ENCODE measurements at regions not wholly inside any gene's neighbourhood (a gene's known extent, or its start where the extent isn't known, plus 50 kb on each side); places are given as distances from the start of the nearest gene placed in this dataset.
"Not testable (repeated sequence)": the region's sequence is repeated elsewhere in the genome, so short reads cannot be mapped to it uniquely, and the experiment has no call there.

GRCh38 chr13:39920613-39921012 lies 265.2 kb downstream of the COG6 start:
- Histone ChIP-seq H3K9ac (ENCODE audit: low read depth, low read length) (no peak overlapping the region), H3K36me3 (ENCODE audit: insufficient read depth, low read length) (no peaks in the 10 kb centered on the region), H3K9me3 (ENCODE audit: control insufficient read depth, insufficient read depth, low read length) (no peaks in the 10 kb centered on the region), H3K4me1 (ENCODE audit: insufficient read depth, low read length) (no peaks in the 10 kb centered on the region)

DNA sequence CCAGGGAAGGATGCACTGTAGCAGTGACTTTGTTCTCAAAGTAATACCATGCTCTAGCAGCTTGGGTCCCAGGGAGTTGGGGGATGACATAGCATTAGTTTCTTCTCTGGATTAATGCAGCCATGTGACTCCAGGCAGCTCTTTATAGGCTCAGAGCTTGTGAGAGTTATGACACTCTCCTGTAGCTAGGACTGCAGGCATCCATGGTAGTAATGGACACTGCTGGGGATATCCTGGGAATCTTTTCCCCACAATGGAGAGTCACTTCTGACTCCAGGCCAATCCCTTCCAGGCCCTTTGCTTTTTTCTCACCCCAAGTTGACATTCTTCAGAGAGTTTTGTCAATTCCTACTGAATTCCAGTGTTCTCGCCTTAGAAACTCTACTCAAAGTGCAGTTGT lies 270.9 kb downstream of the COG6 start:
- no peaks in the 10 kb centered on the region for H3K9me3 ChIP-seq (ENCODE audit: control insufficient read depth, insufficient read depth, low read length)
- H3K9ac ChIP-seq (ENCODE audit: low read depth, low read length): no peak overlapping the region
- H3K4me1 ChIP-seq (ENCODE audit: insufficient read depth, low read length): no peaks in the 10 kb centered on the region

DNA sequence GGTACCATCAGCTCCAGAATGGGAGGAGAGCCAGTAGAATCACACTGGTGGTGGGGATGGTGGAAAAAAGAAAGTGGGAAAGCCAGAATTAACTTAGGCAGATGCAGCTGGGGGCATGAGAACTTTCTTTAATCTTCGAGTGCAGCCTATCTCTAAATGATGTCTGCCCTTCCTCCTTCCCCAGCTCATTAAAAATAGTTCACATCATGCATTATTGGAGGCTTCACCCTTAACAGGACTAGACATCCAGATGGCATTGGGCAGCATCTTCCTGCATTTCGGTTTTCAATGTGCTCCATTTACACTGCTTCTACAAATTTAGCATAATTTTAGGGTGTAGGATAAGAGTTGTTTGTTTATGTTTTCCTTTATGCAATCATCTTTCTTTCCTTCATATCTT lies 272.8 kb downstream of the COG6 start:
- Histone ChIP-seq H3K9me3 (ENCODE audit: control insufficient read depth, insufficient read depth, low read length) (no peaks in the 10 kb centered on the region), H3K4me1 (ENCODE audit: insufficient read depth, low read length) (no peaks in the 10 kb centered on the region), H3K36me3 (ENCODE audit: insufficient read depth, low read length) (no peaks in the 10 kb centered on the region), H3K9ac (ENCODE audit: low read depth, low read length) (no peak overlapping the region)

More for the DNA sequence above, 270.9 kb downstream of the COG6 start:
- H3K36me3 ChIP-seq (ENCODE audit: insufficient read depth, low read length): no peaks in the 10 kb centered on the region

DNA sequence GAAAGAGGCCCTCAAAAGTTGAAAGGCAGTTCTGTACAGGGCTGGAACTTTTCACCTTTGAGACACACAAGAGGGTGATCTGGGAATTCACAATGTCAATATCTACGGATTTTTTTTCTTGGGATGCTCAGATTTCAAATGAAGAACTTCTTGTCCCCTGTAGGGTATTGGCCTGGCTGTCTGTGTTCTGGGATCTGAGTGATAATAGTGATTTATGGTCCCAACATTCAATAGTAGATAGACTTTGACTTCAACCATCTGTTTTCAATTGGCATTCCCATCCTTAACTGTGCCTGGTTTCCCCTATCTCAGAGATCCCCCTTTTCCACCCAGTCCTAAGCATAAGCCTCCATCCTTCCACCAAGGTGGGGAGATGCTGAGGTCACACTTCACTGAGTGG lies 274.1 kb downstream of the COG6 start:
- H3K36me3 ChIP-seq (ENCODE audit: insufficient read depth, low read length): no peaks in the 10 kb centered on the region
- no peaks in the 10 kb centered on the region for H3K9me3 ChIP-seq (ENCODE audit: control insufficient read depth, insufficient read depth, low read length)
- H3K9ac ChIP-seq (ENCODE audit: low read depth, low read length): no peak overlapping the region

DNA sequence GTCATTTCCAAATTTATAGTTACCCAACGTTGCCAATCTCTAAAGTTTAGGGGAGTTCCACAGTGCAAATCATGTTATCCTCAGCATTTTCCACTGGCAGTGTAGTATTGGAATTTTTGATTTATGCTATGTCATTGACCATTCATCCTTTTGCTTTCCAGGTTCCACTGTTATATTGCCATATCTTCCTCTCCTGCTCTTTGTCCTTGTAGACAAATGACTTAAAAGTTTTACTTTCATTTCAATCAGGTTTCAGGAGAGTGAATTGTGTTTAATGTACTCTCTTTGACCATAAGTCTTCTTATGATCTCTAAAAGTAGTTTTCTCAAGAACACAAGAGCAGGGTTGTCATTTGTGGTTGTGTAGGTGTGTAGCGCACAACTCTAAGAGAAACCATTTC lies 274.6 kb downstream of the COG6 start:
- Histone ChIP-seq H3K9ac (ENCODE audit: low read depth, low read length) (no peak overlapping the region), H3K36me3 (ENCODE audit: insufficient read depth, low read length) (no peaks in the 10 kb centered on the region), H3K9me3 (ENCODE audit: control insufficient read depth, insufficient read depth, low read length) (no peaks in the 10 kb centered on the region), H3K4me1 (ENCODE audit: insufficient read depth, low read length) (no peaks in the 10 kb centered on the region)

More for the DNA sequence above, 274.1 kb downstream of the COG6 start:
- no peaks in the 10 kb centered on the region for H3K4me1 ChIP-seq (ENCODE audit: insufficient read depth, low read length)

DNA sequence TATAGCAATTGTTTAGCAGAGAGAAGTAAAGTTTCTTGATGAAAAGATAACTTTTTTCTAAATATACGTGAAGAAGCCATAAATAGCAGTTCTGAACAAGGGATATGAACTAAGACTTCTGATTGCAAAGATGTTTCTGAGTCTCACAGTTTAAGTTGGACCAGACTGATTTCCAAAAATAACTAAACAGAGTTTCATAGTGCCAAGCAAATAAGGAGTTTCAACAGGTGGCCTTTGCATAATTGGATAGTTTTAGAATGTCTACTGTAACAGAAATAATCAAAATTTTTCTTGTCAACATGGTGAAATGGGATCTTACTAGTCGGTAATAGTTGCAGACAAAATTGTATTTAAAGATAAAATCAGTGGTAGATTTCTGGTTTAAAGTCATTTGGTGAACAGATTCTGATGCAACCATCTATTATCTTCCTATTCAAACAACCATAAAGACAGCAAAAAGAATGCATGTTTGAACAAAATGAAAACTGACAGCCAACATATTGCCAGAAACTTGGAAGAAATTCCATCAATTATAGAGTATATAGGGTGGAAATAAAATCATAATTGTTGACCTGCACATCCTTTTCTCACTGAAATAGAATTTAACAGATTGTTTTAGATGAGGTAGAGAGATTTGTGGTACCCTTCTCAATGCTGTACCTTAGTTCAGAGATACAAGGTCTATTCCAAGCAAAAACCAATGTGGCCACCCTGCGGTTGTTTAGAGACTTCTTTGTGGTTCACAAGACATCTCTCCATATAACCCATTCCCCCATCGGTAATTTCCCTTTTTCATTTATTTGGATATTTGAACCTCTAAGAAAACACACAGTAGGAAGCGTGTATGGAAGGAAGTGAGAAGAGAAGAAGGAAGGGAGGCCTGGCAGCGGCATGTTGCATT lies 275.3 kb downstream of the COG6 start:
- Histone ChIP-seq H3K4me1 (ENCODE audit: insufficient read depth, low read length) (no peaks in the 10 kb centered on the region), H3K9ac (ENCODE audit: low read depth, low read length) (no peak overlapping the region), H3K9me3 (ENCODE audit: control insufficient read depth, insufficient read depth, low read length) (no peaks in the 10 kb centered on the region), H3K36me3 (ENCODE audit: insufficient read depth, low read length) (no peaks in the 10 kb centered on the region)

DNA sequence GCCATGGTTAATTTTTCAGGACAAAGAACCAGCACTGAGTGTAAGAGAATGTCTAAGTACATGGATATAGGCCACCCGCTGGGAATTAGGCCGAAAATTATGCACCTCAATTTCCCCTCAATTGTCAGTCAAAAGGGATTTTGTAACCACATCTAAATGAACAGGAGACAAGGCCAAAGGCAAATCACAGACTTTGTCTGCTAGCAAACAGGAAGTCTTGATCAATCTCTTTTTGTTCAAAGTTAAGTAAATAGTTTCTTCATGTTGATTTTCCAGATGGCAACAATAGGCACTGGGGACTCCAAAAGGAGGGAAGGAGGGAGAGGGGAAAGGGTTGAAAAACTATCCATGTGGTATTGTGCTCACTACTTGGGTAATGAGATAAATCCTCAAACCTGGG lies 276.0 kb downstream of the COG6 start:
- no peaks in the 10 kb centered on the region for H3K4me1 ChIP-seq (ENCODE audit: insufficient read depth, low read length)
- no peaks in the 10 kb centered on the region for H3K9me3 ChIP-seq (ENCODE audit: control insufficient read depth, insufficient read depth, low read length)
- H3K9ac ChIP-seq (ENCODE audit: low read depth, low read length): no peak overlapping the region
- no peaks in the 10 kb centered on the region for H3K36me3 ChIP-seq (ENCODE audit: insufficient read depth, low read length)

GRCh38 chr13:39932514-39932913 lies 277.1 kb downstream of the COG6 start:
- not testable (repeated sequence) for H3K9ac ChIP-seq (ENCODE audit: low read depth, low read length); H3K4me1 ChIP-seq (ENCODE audit: insufficient read depth, low read length); H3K9me3 ChIP-seq (ENCODE audit: control insufficient read depth, insufficient read depth, low read length); H3K36me3 ChIP-seq (ENCODE audit: insufficient read depth, low read length)

DNA sequence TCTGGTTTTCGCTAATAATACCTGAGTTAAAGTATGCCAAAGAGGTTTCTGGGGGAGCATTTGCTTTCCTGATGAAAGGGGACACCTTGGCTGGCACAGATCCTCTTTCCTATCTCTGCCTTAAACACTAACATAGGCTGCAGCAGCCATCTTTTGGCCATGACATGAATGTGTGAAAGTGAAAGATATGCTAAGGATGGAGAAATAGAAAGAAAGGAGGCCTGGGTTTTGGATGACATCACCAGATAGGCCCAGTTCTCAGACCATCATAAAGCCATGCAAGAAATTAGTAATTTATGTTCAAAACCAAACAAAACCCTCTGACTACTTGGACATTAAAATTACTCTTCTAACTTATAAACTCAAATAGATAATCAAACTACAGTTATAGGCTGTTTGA lies 279.7 kb downstream of the COG6 start:
- Histone ChIP-seq H3K36me3 (ENCODE audit: insufficient read depth, low read length) (no peaks in the 10 kb centered on the region), H3K4me1 (ENCODE audit: insufficient read depth, low read length) (no peaks in the 10 kb centered on the region), H3K9ac (ENCODE audit: low read depth, low read length) (no peak overlapping the region), H3K9me3 (ENCODE audit: control insufficient read depth, insufficient read depth, low read length) (no peaks in the 10 kb centered on the region)

DNA sequence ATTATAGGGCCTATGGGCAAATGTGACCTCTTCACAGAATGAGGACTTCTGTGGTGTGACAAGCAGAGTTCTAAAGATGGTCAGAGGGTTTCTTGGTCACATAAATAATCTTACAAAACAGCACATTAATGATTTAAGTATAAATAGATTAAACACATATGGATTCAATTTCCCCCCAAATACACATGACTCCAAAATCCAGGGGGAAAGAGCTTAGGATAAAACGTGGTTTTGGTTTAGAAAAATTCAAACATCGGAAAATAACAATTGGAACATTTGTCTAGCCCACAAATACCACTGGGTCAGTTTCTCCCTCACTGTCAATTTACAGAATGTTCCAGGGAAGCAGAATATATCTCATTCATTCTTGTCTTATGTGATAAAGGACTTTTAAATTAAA lies 283.1 kb downstream of the COG6 start:
- Histone ChIP-seq H3K36me3 (ENCODE audit: insufficient read depth, low read length) (no peaks in the 10 kb centered on the region), H3K9ac (ENCODE audit: low read depth, low read length) (no peak overlapping the region), H3K9me3 (ENCODE audit: control insufficient read depth, insufficient read depth, low read length) (no peaks in the 10 kb centered on the region), H3K4me1 (ENCODE audit: insufficient read depth, low read length) (no peaks in the 10 kb centered on the region; the same call in 1 of the 2 replicates)

GRCh38 chr13:39941236-39941635 lies 285.8 kb downstream of the COG6 start:
- no peaks in the 10 kb centered on the region; the same call in 1 of the 2 replicates for H3K4me1 ChIP-seq (ENCODE audit: insufficient read depth, low read length)
- H3K36me3 ChIP-seq (ENCODE audit: insufficient read depth, low read length): no peaks in the 10 kb centered on the region
- no peaks in the 10 kb centered on the region for H3K9me3 ChIP-seq (ENCODE audit: control insufficient read depth, insufficient read depth, low read length)
- no peak overlapping the region for H3K9ac ChIP-seq (ENCODE audit: low read depth, low read length)

GRCh38 chr13:39941911-39942551 lies 286.6 kb downstream of the COG6 start:
- H3K4me1 ChIP-seq (ENCODE audit: insufficient read depth, low read length): no peaks in the 10 kb centered on the region; the same call in 1 of the 2 replicates
- H3K36me3 ChIP-seq (ENCODE audit: insufficient read depth, low read length): no peaks in the 10 kb centered on the region
- H3K9me3 ChIP-seq (ENCODE audit: control insufficient read depth, insufficient read depth, low read length): no peaks in the 10 kb centered on the region
- no peak overlapping the region for H3K9ac ChIP-seq (ENCODE audit: low read depth, low read length)

GRCh38 chr13:39942552-39943273 lies 287.3 kb downstream of the COG6 start:
- H3K9me3 ChIP-seq (ENCODE audit: control insufficient read depth, insufficient read depth, low read length): no peaks in the 10 kb centered on the region
- no peak overlapping the region for H3K9ac ChIP-seq (ENCODE audit: low read depth, low read length)
- no peaks in the 10 kb centered on the region for H3K36me3 ChIP-seq (ENCODE audit: insufficient read depth, low read length)
- H3K4me1 ChIP-seq (ENCODE audit: insufficient read depth, low read length): no peaks in the 10 kb centered on the region; the same call in 1 of the 2 replicates

GRCh38 chr13:39943711-39944110 lies 288.2 kb downstream of the COG6 start:
- H3K4me1 ChIP-seq (ENCODE audit: insufficient read depth, low read length): no peaks in the 10 kb centered on the region; the same call in 1 of the 2 replicates
- no peaks in the 10 kb centered on the region for H3K36me3 ChIP-seq (ENCODE audit: insufficient read depth, low read length)
- no peaks in the 10 kb centered on the region for H3K9me3 ChIP-seq (ENCODE audit: control insufficient read depth, insufficient read depth, low read length)
- H3K9ac ChIP-seq (ENCODE audit: low read depth, low read length): no peak overlapping the region

Measured in ES-I3 (cell line).